Neuronal stem cell (in vitro differentiated cells): ENCODE measurements at regions not wholly inside any gene's neighbourhood (a gene's known extent, or its start where the extent isn't known, plus 50 kb on each side); places are given as distances from the start of the nearest gene placed in this dataset.

Experiments
- DNase-seq: peaks from one replicate; pipeline ENCODE4 v3.0.0-alpha.2; 2013; ENCODE audit warnings: low spot score
- H2AFZ ChIP-seq: one replicate; pipeline ENCODE4 v1.6.1; 2013; ENCODE audit warnings: mild to moderate bottlenecking, low read length, inconsistent platforms
- H2AK5ac ChIP-seq: 2 replicates; pipeline ENCODE4 v1.6.1; 2013; ENCODE audit warnings: low read depth, mild to moderate bottlenecking, inconsistent platforms, low read length, moderate library complexity, mixed read lengths
- H2BK120ac ChIP-seq: 2 replicates; pipeline ENCODE4 v1.6.1; 2013; ENCODE audit warnings: low read depth, mild to moderate bottlenecking, inconsistent platforms, low read length, moderate library complexity, mixed read lengths
- H2BK12ac ChIP-seq: one replicate; pipeline ENCODE4 v1.6.1; 2013; ENCODE audit warnings: low read length, inconsistent platforms
- H2BK15ac ChIP-seq: 2 replicates; pipeline ENCODE4 v1.6.1; 2013; ENCODE audit warnings: mild to moderate bottlenecking, low read length, inconsistent platforms, mixed read lengths
- H2BK5ac ChIP-seq: one replicate; pipeline ENCODE4 v1.6.1; 2013; ENCODE audit warnings: inconsistent platforms, mild to moderate bottlenecking, low read length, moderate library complexity
- H3K14ac ChIP-seq: one replicate; pipeline ENCODE4 v1.6.1; 2013; ENCODE audit warnings: low read length, inconsistent platforms
- H3K18ac ChIP-seq: 2 replicates; pipeline ENCODE4 v1.6.1; 2013; ENCODE audit warnings: low read length, inconsistent platforms
- H3K23ac ChIP-seq: 2 replicates; pipeline ENCODE4 v1.6.1; 2013; ENCODE audit warnings: low read depth, mild to moderate bottlenecking, mixed read lengths, low read length, inconsistent platforms; ENCODE audit not compliant: poor library complexity
- H3K27ac ChIP-seq: replicated peaks from 3 replicates; pipeline ENCODE4 v1.5.1; 2013; ENCODE audit warnings: low read length, inconsistent platforms
- H3K27me3 ChIP-seq, 3 experiments: 2 replicates each; pipeline ENCODE4 v1.6.1; 2013; ENCODE audit warnings: low read length in 3 of 3, mild to moderate bottlenecking in 2 of 3, inconsistent platforms in 1 of 3, low read depth in 1 of 3, mixed read lengths in 1 of 3, moderate library complexity in 1 of 3; ENCODE audit not compliant: control insufficient read depth in 3 of 3, insufficient read depth in 3 of 3
- H3K36me3 ChIP-seq, 2 donors: replicated peaks in 1 of 2; 2 replicates each; pipeline ENCODE4 v1.6.1; 2013; ENCODE audit warnings: low read length in 2 of 2; ENCODE audit not compliant: control insufficient read depth in 2 of 2, insufficient read depth in 2 of 2
- H3K4ac ChIP-seq: 2 replicates; pipeline ENCODE4 v1.6.1; 2013; ENCODE audit warnings: inconsistent platforms, mild to moderate bottlenecking, low read length, moderate library complexity
- H3K4me1 ChIP-seq, 2 donors: 1 replicate in 1 of 2; 2 replicates in 1 of 2; pipeline ENCODE4 v1.6.1; 2013; ENCODE audit warnings: low read length in 2 of 2, low read depth in 1 of 2; ENCODE audit not compliant: control insufficient read depth in 2 of 2, insufficient read depth in 1 of 2
- H3K4me2 ChIP-seq: one replicate; pipeline ENCODE4 v1.6.1; 2013; ENCODE audit warnings: mild to moderate bottlenecking, low read length, inconsistent platforms; ENCODE audit not compliant: insufficient read depth, poor library complexity, severe bottlenecking
- H3K4me3 ChIP-seq, 2 donors: 2 replicates each; pipeline ENCODE4 v1.5.1; 2013; ENCODE audit warnings: low read length in 2 of 2, mild to moderate bottlenecking in 2 of 2, inconsistent platforms in 1 of 2, moderate library complexity in 1 of 2
- H3K79me1 ChIP-seq: one replicate; pipeline ENCODE4 v1.6.1; 2013; ENCODE audit warnings: low read depth, mild to moderate bottlenecking, inconsistent platforms, low read length, moderate library complexity
- H3K9ac ChIP-seq: one replicate; pipeline ENCODE4 v1.6.1; 2013; ENCODE audit warnings: mild to moderate bottlenecking, low read depth, low read length, inconsistent platforms; ENCODE audit not compliant: poor library complexity
- H3K9me3 ChIP-seq, 2 donors: replicated peaks in 1 of 2; 2 replicates each; pipeline versions ENCODE3 to v1.6.1; 2013; ENCODE audit warnings: low read length in 2 of 2, mild to moderate bottlenecking in 2 of 2, inconsistent platforms in 1 of 2, low read depth in 1 of 2, mixed read lengths in 1 of 2, moderate library complexity in 1 of 2; ENCODE audit not compliant: control insufficient read depth in 2 of 2, insufficient read depth in 1 of 2
- H4K8ac ChIP-seq: one replicate; pipeline ENCODE4 v1.6.1; 2013; ENCODE audit warnings: low read depth, mild to moderate bottlenecking, inconsistent platforms, low read length, moderate library complexity
- H4K91ac ChIP-seq: one replicate; pipeline ENCODE4 v1.6.1; 2013; ENCODE audit warnings: low read length, low read depth, mild to moderate bottlenecking, inconsistent platforms; ENCODE audit not compliant: poor library complexity
- WGBS, 2 donors: extraction: QIAGEN DNeasy Blood & Tissue Kit; methylation state at CpG; one replicate each; pipeline ENCODE4 v1.1.7; 2013; ENCODE audit warnings: missing lambda C conversion rate in 2 of 2, mixed read lengths in 1 of 2; ENCODE audit not compliant: insufficient read length in 2 of 2, insufficient replicate concordance in 1 of 2; ENCODE audit errors: extremely low coverage in 2 of 2; 5-methylcytosine and 5-hydroxymethylcytosine counted together

- Histone ChIP-seq H4K8ac (no peak overlapping the region), H2BK15ac (no peak overlapping the region), H4K91ac (no peak overlapping the region), H3K14ac (no peak overlapping the region), H3K23ac (no peak overlapping the region), H2BK120ac (no peak overlapping the region), H3K4ac (no peak overlapping the region), H2BK12ac (no peak overlapping the region), H3K79me1 (no peaks in the 10 kb centered on the region), H3K4me2 (no peak overlapping the region), H2AFZ (peak overlapping the region; percentile 32), H3K36me3 (no peaks in the 10 kb centered on the region), H2AK5ac (no peak overlapping the region), H3K9me3 (no peaks in the 10 kb centered on the region), H3K27ac (no peak overlapping the region), H2BK5ac (no peak overlapping the region), H3K27me3 (no peaks in the 10 kb centered on the region), H3K9ac (no peak overlapping the region), H3K18ac (no peak overlapping the region), H3K4me3 (no peak overlapping the region), H3K4me1 (peaks cover 0 to 2% of the 10 kb centered on the region in 2 donors)
- DNase-seq = no peak
- no CpG with 5 or more reads among the region's 1 CpG for WGBS, 2 donors
These were observed 461.4 kb upstream of the SYT1 start for GRCh38 chr12:78403136-78403535.

GRCh38 chr12:78403681-78404080, 460.9 kb upstream of the SYT1 start:
- DNase-seq = no peak
- Histone ChIP-seq H2AK5ac (no peak overlapping the region), H2BK15ac (no peak overlapping the region), H3K27ac (no peak overlapping the region), H4K8ac (no peak overlapping the region), H3K14ac (no peak overlapping the region), H3K4ac (no peak overlapping the region), H3K27me3 (no peaks in the 10 kb centered on the region), H2BK120ac (no peak overlapping the region), H3K36me3 (no peaks in the 10 kb centered on the region), H3K9ac (no peak overlapping the region), H3K79me1 (no peaks in the 10 kb centered on the region), H3K18ac (no peak overlapping the region), H3K9me3 (no peaks in the 10 kb centered on the region), H2BK5ac (no peak overlapping the region), H2BK12ac (no peak overlapping the region), H3K4me2 (no peak overlapping the region), H2AFZ (no peak overlapping the region), H3K4me3 (no peak overlapping the region), H3K23ac (no peak overlapping the region), H4K91ac (no peak overlapping the region), H3K4me1 (peaks cover 0 to 2% of the 10 kb centered on the region in 2 donors)
- WGBS, 2 donors = no CpG with 5 or more reads among the region's 3 CpGs

GRCh38 chr12:78406213-78406612, 458.4 kb upstream of the SYT1 start:
- Histone ChIP-seq H3K14ac (no peak overlapping the region), H3K36me3 (no peaks in the 10 kb centered on the region), H2AK5ac (no peak overlapping the region), H3K4me1 (peaks cover 0 to 2% of the 10 kb centered on the region in 2 donors), H3K27ac (no peak overlapping the region), H2BK5ac (no peak overlapping the region), H2BK12ac (no peak overlapping the region), H3K18ac (no peak overlapping the region), H2BK120ac (no peak overlapping the region), H3K79me1 (no peaks in the 10 kb centered on the region), H2BK15ac (no peak overlapping the region), H3K27me3 (no peaks in the 10 kb centered on the region), H3K4ac (no peak overlapping the region), H3K4me3 (no peak overlapping the region), H3K9me3 (no peaks in the 10 kb centered on the region), H2AFZ (no peak overlapping the region), H4K8ac (no peak overlapping the region), H4K91ac (no peak overlapping the region), H3K4me2 (no peak overlapping the region), H3K23ac (no peak overlapping the region), H3K9ac (no peak overlapping the region)
- DNase-seq = no peak
- WGBS, 2 donors = no CpG with 5 or more reads among the region's 2 CpGs

- H3K4ac ChIP-seq = no peak overlapping the region
- WGBS, 2 donors = no CpG with 5 or more reads among the region's 2 CpGs
- DNase-seq = no peak
- H2BK120ac ChIP-seq = no peak overlapping the region
- no peak overlapping the region for H2BK12ac ChIP-seq
- H3K14ac ChIP-seq = no peak overlapping the region
- no peak overlapping the region for H3K9ac ChIP-seq
- H2BK15ac ChIP-seq = no peak overlapping the region
- no peak overlapping the region for H2AK5ac ChIP-seq
- H2BK5ac ChIP-seq = no peak overlapping the region
- H3K18ac ChIP-seq = no peak overlapping the region
- peak overlapping the region; percentile 25 for H2AFZ ChIP-seq
- no peak overlapping the region for H3K4me2 ChIP-seq
- peaks cover 0 to 2% of the 10 kb centered on the region in 2 donors for H3K4me1 ChIP-seq
- H3K9me3 ChIP-seq = no peaks in the 10 kb centered on the region
- H4K91ac ChIP-seq = no peak overlapping the region
- no peak overlapping the region for H3K4me3 ChIP-seq
- H3K79me1 ChIP-seq = no peaks in the 10 kb centered on the region
- H3K27me3 ChIP-seq = no peaks in the 10 kb centered on the region
- H3K36me3 ChIP-seq = no peaks in the 10 kb centered on the region
- no peak overlapping the region for H3K23ac ChIP-seq
- no peak overlapping the region for H4K8ac ChIP-seq
- H3K27ac ChIP-seq = no peak overlapping the region
These were observed 457.7 kb upstream of the SYT1 start for GRCh38 chr12:78406828-78407227.
